ENCODE measurements at regions not wholly inside any gene's neighbourhood (a gene's known extent, or its start where the extent isn't known, plus 50 kb on each side); places are given as distances from the start of the nearest gene placed in this dataset.

DNA sequence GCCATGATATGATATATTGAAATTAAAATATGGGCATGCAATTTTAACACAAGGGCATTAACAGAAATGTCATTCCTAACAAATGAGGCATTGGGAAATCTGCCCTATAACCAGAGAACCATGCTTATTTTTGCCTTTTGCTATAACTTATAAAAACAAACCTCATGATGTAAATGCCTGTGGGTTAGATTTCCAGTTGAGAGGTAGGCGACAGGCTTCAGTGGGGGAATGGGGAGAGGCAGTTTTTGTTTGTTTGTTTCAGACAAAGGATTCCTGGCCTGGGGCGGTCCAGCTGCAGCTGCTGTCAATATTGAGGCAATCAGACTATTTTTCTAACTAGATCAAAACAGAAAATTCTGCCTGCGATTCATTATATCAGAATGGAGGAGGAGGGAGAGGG lies 490.4 kb upstream of the CFAP20DC start:
- no peak for DNase-seq

DNA sequence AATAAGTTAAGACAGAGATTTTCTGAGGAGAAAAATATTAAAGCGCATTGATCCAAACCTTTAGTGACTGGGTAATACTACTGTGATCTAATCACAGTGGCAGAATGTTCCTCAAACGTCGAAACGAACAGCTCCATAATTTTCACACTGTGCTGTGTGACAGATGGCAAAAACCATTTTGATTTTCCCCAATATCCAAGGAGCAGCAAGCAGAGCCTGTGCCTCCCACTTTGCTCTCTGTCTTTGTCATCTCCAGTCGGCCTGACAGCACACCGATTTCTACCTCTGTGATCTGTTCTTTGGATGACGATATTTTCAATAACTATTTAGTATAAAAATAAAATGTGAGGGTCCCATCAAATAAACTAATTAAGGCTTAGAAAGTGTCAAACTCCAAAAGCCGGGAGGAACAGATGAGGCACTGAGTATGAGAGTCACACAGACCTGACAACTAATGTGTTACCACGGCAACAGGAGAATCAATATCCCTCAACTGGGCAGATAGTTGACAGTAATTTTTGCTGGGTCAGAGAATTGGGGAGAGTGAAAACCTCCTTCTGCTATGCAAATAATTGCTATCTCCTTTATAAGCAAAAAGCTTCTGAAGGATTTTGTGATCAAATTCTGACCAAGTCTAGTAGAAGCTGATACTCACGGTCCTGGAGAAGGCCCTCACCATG lies 489.1 kb upstream of the CFAP20DC start:
- DNase-seq, result no peak

DNA sequence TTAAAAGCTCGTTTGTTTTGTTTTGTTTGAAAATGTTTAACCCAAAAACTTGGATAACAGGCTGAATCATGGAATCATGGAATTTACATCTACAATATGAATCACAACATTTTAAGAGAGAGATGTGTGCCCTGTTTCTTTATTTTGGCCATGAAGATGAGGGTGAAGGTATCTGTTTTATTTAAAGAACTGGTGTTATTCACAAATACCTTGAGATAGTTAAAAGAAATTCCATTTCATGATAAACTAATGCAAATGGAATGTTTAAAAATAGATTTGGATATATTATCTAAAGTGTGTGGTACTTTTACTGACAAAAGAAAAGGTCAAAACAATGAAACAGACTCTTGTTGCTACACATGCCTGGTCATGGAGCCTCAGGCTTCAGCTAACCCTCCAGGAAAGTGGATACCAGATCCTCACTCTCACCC lies 486.0 kb upstream of the CFAP20DC start:
- DNase-seq, result no peak

DNA sequence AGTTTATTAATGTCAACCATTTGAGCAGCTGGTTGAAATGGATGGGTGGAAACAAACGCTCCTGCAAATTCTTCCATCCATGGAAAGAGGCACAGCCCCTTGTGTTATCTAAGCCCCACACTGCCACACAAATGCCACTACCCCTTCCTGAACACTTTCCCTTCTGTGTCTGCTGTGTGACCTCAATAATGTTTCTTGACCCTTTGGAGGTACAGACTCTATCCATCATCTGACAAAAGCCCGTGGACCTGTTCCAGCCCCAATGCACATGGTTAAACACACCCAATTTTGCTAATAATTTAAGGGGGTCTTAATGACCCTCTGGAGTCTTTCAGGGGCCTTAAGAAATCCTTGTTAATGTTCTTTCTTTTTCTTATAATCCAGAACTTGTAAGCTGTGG lies 482.2 kb upstream of the CFAP20DC start:
- DNase-seq, result no peak

DNA sequence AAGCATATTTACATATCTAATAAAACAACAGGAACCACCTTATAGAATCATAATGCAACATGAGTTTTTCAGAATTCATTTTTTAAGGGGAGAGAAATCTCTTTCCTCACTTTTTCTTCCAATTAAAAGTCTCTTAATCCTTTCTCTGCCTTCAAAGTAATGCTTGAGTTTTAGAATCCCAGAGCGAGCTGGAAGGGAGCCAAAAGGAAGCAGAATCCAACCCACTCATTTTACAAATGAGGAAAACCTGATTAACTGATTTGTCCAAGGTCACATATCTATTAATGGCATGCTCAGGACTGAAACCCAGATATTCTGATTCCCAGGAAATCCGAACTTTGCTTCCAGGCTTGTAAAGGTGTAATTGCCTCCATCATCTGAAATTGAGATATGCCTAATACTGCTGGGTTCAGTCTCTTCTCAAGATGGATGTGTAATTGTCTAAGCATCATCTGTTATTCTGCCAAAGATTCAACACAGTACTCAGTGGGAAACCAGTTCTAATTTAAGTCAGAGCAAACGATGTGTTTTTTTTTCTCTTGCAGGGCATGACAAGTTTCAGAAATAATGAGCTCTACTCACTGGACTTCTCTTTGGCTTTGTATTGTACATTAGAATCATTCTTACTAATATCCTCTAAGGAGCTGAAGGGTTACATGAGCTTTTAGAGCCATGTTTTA lies 481.4 kb upstream of the CFAP20DC start:
- DNase-seq, result no peak

DNA sequence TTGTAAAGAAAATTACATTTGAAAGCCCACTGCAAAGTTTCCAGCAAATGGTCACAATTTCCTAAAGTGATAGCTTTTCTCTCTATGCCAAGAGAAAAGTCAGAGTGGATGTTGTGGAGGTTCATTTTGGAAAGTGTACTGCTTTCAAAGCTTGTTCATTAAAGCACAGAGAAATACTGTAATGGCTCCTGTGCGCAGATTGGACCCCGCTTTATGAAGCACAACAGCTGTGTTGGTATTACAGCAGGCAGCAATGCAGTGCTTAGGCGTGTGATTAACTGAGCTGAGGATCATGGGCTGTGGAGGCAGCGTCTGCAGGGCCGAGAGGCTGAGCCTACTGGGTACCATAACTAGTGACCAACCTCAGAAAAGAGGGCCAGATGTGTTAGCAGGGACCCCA lies 478.4 kb upstream of the CFAP20DC start:
- no peak for DNase-seq

DNA sequence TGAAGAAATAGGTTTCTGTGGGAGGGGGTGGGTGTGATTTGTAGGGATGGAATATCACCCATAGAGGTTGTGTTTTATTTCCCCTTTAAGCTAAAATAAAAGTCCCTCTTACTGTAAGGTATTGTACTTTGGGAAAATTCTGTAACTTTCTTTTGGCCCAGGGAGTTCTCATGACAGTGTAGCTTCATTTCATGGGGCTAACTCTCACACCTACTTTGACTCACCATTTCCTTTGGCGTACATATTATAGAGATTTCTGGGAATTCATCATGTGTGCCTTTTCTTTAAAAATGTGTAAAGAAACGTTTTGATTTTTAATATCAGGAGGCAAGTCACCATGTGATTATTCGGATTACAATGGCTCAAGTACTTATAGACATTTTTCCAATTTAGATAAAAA lies 477.7 kb upstream of the CFAP20DC start:
- DNase-seq, result no peak

DNA sequence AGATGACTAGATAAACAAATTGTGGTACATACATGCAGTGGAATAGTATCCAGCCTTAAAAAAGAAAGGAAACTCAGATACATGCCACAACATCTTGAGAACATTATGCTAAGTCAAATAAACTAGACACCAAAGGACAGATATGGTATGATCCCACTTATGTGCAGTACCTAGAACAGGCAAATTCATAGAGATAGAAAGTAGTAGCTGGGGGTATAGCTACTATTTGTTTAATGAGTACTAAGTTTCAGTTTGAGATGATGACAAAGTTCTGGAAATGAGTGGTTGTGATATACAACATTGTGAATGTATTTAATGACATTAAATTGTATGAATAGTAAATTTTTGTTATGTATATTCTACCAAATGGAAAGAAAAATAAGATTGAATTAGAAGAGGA lies 477.2 kb upstream of the CFAP20DC start:
- DNase-seq, result no peak

DNA sequence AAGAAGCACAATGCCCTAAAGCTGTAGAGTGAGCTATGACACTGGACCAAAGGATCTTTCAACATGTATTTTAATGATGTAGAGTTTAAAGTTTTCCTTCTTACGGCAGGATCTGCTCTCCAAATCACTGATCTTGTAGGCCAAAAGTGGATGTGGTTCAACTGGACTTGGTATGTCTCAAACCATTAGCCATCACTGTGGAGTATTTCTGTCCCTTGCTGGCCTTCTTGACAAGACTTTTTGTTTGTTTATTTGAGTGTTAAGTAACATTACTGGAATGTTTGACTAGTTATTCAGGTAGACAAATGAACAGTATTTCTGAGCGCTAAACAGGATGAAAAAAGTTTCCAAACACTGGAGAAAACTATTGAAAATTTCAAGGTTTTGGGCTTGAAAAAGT lies 472.7 kb upstream of the CFAP20DC start:
- no peak for DNase-seq

DNA sequence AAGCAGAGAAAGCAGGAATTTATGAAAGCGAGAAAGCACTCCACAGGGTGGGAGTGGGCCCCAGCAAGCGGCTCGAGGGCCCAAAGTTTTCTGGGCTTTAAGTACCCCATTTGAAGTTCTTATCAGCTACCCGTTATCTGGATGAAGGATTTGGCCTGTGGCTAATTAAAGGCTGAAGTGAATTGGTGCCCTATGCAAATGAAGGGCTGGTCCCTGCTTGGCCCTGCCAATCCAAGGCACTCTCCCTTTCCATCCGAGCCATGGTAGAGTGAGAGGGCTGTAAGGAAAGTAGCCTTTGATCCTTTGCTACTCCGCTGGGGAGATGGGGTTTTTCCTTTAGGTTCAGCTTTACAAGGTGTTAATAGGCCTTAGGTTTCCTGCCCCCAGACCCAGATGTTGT lies 469.3 kb upstream of the CFAP20DC start:
- DNase-seq, result no peak

DNA sequence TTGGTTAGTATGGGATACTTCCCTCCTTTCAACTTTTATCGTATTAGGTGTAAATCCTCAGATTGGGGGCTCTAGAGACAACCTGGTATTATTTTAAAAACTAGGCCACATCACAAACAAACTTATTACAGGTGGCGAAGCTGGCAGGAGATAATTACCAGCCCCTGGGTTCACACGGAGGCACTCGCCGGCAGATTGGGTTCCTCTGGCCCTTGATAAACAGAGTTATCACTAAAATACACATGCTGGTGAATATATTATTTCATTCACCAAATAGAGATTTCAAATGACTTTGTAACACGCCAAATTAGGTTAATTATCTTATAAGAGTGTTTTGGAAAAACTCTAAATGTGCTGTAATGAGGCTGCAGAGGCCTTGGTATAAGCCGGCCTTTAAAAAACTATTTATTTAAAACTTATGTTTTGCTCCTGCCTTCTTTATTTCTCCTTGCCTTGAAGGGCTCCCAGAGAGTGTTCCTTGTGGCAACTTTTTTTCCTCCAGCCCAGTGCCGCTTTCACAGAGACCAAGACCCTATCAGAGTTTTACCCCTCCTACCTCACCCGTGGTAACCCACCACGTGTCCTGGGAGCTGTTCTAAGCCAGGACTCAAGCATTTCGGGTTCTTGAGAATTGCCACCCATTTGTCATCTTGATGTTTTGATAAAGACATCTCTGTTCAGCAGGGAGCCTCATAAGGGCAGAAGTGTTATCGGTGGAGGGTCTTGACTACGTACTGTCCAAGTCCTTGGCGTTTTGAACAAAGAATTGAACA lies 468.6 kb upstream of the CFAP20DC start:
- DNase-seq, result no peak

DNA sequence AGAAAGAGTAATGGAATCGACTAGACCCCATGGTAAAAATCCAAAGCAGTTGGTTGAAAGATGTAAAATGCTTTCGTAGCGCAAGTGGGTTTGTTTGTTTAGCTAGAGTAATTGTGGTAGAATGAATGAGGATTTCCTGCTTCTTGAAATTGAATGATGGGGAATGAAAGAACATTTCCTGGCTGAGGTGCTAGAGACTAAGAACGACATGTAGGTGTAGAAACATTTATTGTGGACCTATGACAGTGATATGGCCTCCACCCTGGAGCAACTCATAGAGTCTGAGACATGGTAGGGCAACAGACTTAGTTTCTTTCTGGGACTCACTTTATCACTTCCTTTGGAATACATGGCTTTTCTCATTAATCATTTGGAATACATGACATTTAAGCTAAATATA lies 467.6 kb upstream of the CFAP20DC start:
- no peak for DNase-seq

DNA sequence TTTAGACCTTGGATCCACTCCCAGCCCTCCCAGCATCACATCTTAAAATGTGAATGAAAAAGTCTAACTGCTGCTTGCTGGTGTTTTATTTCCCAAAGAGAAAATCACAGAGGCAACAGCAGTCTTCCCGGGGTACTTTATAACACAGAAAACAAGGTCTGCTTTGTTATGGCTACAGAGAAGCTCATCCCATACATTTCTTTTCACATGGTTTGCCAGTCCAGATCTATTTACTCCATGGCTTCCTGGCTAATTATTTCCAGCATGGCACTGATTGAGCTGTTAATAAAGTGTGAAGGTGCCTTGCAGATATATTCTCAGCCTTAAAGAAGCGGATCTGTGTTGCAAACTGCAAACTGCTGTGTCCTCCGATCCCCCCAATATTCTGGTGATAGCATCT lies 466.1 kb upstream of the CFAP20DC start:
- no peak for DNase-seq

DNA sequence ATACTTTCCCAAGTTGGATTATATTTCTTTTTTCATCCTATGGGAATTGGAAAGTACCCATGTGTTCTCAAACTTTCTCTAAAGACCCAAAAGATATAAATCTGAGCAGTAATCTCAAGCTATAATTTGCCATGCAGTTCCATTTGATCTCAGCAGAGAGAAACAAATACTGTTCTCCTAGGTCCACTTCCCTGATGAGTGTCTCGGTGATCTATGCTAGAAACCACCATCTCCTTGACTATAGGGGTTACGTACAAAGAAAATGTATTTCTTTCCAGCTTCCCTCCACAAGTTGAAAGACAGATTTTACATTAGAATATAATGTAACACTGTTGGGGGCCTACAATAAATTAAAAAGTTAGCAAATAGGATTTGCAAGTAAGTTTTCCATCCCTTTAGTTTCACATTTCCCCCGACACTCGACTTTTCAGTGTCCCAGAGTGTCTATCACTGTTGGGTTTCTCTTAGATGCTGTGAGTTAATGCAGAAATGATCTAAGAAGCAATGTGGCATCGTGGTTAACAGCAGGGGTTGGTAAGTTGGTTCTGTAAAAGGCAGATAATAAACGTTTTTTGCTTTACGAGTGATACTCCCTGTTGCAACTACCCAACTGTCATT lies 465.1 kb upstream of the CFAP20DC start:
- DNase-seq, result no peak

DNA sequence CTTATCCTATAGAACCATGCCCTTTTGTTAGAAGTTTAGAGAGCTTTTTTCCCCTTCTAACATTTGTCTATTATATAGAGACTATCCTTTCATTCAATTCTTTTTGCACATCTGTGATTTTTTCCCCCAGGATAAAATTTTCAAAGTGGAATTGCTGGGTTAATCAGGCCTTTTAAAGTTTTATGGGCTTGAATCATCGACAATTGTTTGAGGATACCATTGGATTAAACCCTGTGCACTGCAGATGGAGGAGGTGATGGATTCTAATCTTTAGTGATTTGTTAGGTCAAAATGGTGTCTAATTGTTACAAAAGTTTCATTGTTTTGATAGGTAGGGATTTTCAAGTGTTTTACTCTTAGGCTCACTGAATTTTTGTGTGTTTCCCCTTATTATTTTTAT lies 463.7 kb upstream of the CFAP20DC start:
- no peak for DNase-seq

DNA sequence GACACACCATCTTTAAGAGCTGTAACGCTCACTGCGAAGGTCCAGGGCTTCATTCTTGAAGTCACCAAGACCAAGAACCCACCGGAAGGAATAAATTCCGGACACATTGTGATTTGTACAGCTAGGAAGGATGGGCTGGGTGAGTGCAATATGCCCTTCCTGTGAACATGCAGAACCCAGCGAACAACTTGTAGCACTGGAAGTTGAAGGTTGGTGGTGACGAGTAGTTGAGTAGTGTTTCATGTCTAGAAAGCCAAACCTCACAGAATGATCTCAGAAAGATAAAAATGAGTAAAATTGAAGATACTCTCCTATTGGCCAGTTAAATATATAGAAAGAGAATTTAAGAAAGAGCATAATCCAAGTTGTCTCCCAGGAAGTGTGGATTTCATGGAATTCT lies 462.2 kb upstream of the CFAP20DC start:
- DNase-seq, result no peak

DNA sequence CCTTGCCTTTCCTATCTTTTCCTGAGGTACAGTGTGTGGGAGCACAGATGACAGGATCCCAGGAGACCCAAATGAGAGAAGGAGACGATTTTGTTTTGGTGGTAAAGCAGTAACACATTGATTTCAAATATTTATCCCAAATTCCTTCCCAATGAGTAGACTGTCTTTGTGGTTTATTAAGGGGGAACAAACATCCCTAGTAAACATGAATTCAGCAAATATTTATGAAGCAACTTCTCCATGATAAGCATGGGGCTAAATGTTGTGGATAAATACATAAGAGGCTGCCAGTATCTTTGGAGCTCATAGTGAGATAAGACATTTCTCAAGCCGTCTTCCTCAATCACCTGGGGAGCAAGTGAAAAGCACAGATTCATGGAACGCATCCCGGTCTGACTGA lies 460.8 kb upstream of the CFAP20DC start:
- no peak for DNase-seq

DNA sequence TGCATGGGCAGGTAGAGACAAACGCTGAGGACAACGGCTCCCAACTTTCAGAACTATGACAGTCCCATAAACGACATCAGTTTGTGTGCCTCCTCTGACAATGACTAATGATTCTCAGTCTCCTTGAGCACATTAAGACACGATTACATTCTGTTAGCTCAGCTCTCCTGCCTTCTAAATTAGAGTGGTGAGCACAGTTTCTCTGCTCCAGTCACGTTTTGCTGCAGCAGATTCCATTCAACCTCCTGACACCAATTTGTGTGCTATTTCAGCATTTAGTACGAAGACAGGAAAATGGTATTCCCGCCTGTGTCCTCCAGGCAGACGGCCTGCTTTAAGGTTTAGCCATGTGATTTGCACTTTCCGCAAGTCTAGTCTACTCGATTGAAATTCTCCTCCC lies 458.4 kb upstream of the CFAP20DC start:
- DNase-seq, result no peak

DNA sequence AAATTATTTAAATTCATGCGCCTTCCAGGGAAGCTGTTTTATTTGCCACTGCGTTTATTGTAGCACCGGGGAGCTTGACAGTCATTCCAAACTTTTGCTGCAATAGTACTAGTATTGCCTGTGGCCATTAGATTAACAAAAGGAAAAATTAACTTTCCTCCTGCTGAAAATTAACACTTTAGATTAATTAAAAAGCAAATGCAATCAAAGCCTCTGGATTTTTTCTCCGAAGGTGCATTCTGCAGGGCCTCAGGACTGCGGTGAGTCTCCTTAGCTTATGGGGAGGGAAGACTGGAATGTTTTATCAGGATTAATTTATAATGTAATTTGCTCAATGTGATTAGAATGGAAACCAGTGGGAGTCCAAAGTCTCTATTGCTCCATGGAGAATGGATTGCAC lies 456.4 kb upstream of the CFAP20DC start:
- no peak for DNase-seq

DNA sequence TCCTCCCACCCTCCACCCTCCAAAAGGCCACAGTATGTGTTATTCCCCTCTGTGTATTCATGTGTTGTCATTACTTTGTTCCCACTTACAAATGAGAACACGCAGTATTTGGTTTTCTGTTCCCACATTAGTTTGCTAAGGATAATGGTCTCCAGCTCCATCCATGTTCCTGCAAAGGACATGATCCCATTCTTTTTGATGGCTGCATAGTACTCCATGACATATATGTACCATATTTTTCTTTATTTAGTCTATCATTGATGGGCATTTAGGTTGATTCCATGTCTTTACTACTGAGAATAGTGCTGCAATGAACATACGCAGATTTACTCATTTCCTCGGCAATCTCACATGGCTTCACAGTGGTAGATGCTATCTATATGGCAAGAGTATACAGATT lies 453.6 kb upstream of the CFAP20DC start:
- no peak for DNase-seq

DNA sequence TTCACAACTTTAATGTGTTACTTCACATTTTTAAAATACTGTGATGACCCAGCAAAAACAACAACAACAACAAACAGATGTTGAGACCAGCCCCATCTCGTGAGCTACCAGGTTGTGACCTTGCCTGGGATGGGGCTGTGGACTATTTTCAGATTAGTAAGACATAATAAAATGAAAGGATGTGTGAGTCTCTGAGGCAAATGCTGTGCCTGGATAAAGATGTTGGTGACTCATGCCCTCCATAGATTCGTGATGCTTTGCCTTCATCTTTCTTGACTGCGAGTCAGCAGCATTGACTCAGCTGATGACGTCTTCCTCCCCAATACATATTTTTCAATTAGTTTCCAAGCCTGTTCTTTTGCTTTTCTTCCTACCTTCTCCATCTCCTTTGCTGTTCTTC lies 453.0 kb upstream of the CFAP20DC start:
- DNase-seq, result no peak

DNA sequence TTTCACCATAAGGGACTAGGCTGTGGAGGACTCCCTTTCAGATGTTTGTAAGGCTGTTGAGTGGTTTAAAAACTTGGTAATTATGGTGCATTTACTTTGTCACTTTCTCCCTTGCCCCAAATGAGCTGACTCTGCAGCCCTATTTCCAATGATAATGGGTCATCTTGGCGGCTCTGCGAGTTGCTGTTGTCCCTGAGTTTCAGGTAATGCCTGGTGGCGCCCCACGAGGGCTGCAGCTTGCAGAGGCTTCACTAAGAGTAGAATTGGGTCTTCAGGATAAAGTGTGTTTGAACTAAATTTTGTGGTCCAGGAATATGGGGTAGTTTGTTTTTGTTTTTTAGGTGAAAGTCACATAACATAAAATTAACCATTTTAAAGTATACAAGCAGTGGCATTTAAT lies 450.1 kb upstream of the CFAP20DC start:
- no peak for DNase-seq

DNA sequence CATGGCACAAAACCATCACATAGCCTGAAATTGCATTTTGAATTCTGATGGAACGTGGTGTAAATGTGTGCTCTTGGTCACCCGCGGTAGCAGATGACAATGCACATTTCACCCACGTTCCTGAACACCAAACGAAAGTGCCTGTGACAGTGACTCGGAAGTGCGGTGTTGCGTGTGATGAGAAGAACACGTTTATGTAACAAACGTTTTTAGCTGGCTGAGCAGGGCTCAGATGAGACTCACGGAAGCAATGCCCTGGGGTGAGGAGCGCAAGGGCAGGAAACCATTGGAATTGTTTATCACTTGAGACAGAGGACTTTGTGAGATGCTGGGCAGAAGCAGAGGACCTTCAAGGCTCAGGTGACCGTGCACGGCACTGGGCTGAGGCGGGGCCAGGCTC lies 449.2 kb upstream of the CFAP20DC start:
- DNase-seq, result no peak

DNA sequence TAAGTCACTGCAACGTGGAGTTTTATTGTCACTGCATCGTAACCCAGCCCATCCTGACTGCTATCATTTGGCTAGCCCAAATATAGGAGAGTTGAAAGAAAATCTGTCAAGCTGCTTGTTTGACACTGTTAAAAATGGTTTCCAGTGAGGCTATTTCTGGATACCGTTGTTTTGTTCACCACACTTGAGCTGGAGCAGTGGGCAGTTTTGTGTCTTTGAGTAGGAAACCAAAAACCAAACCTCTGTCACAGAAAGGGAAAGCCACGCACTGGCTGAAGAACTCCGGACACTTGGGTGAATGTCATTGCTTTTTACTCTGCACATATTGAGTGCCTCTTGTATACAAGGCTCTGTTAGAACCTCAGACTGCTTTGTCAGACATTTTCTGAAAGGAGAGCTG lies 446.4 kb upstream of the CFAP20DC start:
- DNase-seq, result no peak
